ENCODE measurements at regions not wholly inside any gene's neighbourhood (a gene's known extent, or its start where the extent isn't known, plus 50 kb on each side); places are given as distances from the start of the nearest gene placed in this dataset.

GRCh38 chr17:14019186-14019956 lies 49.9 kb upstream of the COX10 start:
- DNase-seq (ENCODE audit: low spot score in 2 of 2) (no peak), FAIRE-seq (no peak)

Data from frontal cortex (tissue), 3 donors.